PC-9 (cell line): ENCODE measurements at regions not wholly inside any gene's neighbourhood (a gene's known extent, or its start where the extent isn't known, plus 50 kb on each side); places are given as distances from the start of the nearest gene placed in this dataset.

ENCODE experiments used
- BruUV-seq: library from RNA; stranded (reverse); fragments of 400-500 nt; replicated peaks from 2 replicates; lab custom pipeline; 2021; lab: Mats Ljungman, UMichigan
- CTCF ChIA-PET: fragments of 300-600 bp; sonication (Branson Sonifier 250); formaldehyde crosslinking; loops from one replicate; lab custom pipeline; 2022; ENCODE audit warnings: antibody characterized with exemption; lab: Charles Lee
- POLR2A ChIA-PET: fragments of 300-600 bp; sonication (Branson Sonifier 250); formaldehyde crosslinking; loops from one replicate; lab custom pipeline; 2022; ENCODE audit warnings: antibody characterized with exemption; ENCODE audit not compliant: unreplicated experiment; lab: Charles Lee
- DNase-seq, 2 experiments: peaks; one replicate each; pipeline versions ENCODE4 v3.0.0 to v3.0.0-alpha.2; 2015 to 2022; ENCODE audit warnings: mixed read lengths in 1 of 2
- H2AFZ ChIP-seq: fragments of 200-600 bp; sonication (generic); 2 replicates; pipeline ENCODE4 v1.8.1; 2017; ENCODE audit warnings: antibody characterized with exemption
- H3F3A ChIP-seq: fragments of 200-600 bp; sonication (generic); 2 replicates; pipeline ENCODE4 v1.8.1; 2017; ENCODE audit warnings: antibody characterized with exemption, mild to moderate bottlenecking, low read depth; ENCODE audit not compliant: insufficient read depth
- H3K27ac ChIP-seq: fragments of 200-600 bp; sonication (generic); 2 replicates; pipeline ENCODE4 v1.6.1; 2016; ENCODE audit warnings: mixed run types
- H3K27me3 ChIP-seq: fragments of 200-600 bp; sonication (generic); 2 replicates; pipeline ENCODE4 v1.6.1; 2016; ENCODE audit warnings: low read depth, mixed run types; ENCODE audit not compliant: insufficient read depth
- H3K36me3 ChIP-seq: fragments of 200-600 bp; sonication (generic); 2 replicates; pipeline ENCODE4 v1.6.1; 2016; ENCODE audit warnings: low read depth, mixed run types
- H3K4me1 ChIP-seq: fragments of 200-600 bp; sonication (generic); replicated peaks from 2 replicates; pipeline ENCODE4 v1.6.1; 2016; ENCODE audit warnings: mixed run types; ENCODE audit not compliant: insufficient read depth
- H3K4me2 ChIP-seq: fragments of 200-600 bp; sonication (generic); 2 replicates; pipeline ENCODE4 v1.6.1; 2017; ENCODE audit warnings: mixed run types
- H3K4me3 ChIP-seq: fragments of 200-600 bp; sonication (generic); 2 replicates; pipeline ENCODE4 v1.6.1; 2016; ENCODE audit warnings: mixed run types
- H3K79me2 ChIP-seq: fragments of 200-600 bp; sonication (generic); 2 replicates; pipeline ENCODE4 v1.6.1; 2017; ENCODE audit warnings: low read depth, mixed run types
- H3K9me2 ChIP-seq: fragments of 200-600 bp; sonication (generic); 2 replicates; pipeline ENCODE4 v1.8.1; 2017; ENCODE audit warnings: mild to moderate bottlenecking; ENCODE audit not compliant: insufficient read depth
- H3K9me3 ChIP-seq: fragments of 200-600 bp; sonication (generic); 2 replicates; pipeline ENCODE4 v1.8.1; 2016; ENCODE audit warnings: low read depth; ENCODE audit not compliant: insufficient read depth
- H4K20me1 ChIP-seq: fragments of 200-600 bp; sonication (generic); 2 replicates; pipeline ENCODE4 v1.8.1; 2017; ENCODE audit not compliant: insufficient read depth
- CTCF ChIP-seq: fragments of 200-600 bp; sonication (generic); conservative IDR thresholded peaks from 2 replicates; pipeline ENCODE4 v1.6.1; 2017; ENCODE audit warnings: mixed run types, antibody characterized with exemption, mild to moderate bottlenecking, moderate library complexity
- EZH2 ChIP-seq: fragments of 200-600 bp; sonication (generic); IDR thresholded peaks from 2 replicates; pipeline ENCODE4 v1.8.0; 2017; ENCODE audit warnings: antibody characterized with exemption, low read depth
- intact Hi-C: fragments of 100-400 bp; cut with micrococcal nuclease; formaldehyde crosslinking; loops from one replicate; pipeline ENCODE4 v1.10.0; 2022; ENCODE audit not compliant: unreplicated experiment

- intact Hi-C loops: no loop called here
- Histone ChIP-seq H2AFZ (no peak overlapping the region), H3K4me1 (no peaks in the 10 kb centered on the region), H3K9me2 (no peaks in the 10 kb centered on the region), H3K36me3 (no peaks in the 10 kb centered on the region), H3K27me3 (no peaks in the 10 kb centered on the region), H3K4me3 (no peak overlapping the region), H3K4me2 (no peak overlapping the region), H3K9me3 (no peaks in the 10 kb centered on the region), H3K27ac (no peak overlapping the region), H3F3A (no peaks in the 10 kb centered on the region), H3K79me2 (no peaks in the 10 kb centered on the region), H4K20me1 (no peaks in the 10 kb centered on the region)
- no peak for TF ChIP-seq EZH2
- TF ChIP-seq CTCF: no peak
- CTCF ChIA-PET: no interaction called here
- no TSS peak for BruUV-seq
- POLR2A ChIA-PET: no interaction called here
- DNase-seq: no peak
These were observed 114.3 kb downstream of the TRIB2 start for GRCh38 chr2:12831016-12831415.

GRCh38 chr2:12834239-12834638 lies 117.5 kb downstream of the TRIB2 start:
- POLR2A ChIA-PET: interaction anchor here (0.5 kb wide), 1 partner anchor 533 kb away, joined by 3 read pairs; no protein-coding TSS in a partner anchor
- no peaks in the 10 kb centered on the region for H3K4me1 ChIP-seq
- H3K4me3 ChIP-seq: no peak overlapping the region
- no peak overlapping the region for H3K4me2 ChIP-seq
- no peaks in the 10 kb centered on the region for H3K27me3 ChIP-seq
- TF ChIP-seq CTCF (no peak), EZH2 (no peak)
- no TSS peak for BruUV-seq
- H3K9me3 ChIP-seq: no peaks in the 10 kb centered on the region
- CTCF ChIA-PET: interaction anchor here (0.6 kb wide), 1 partner anchor 95 kb away, joined by 4 read pairs; no protein-coding TSS in a partner anchor
- no peak for DNase-seq
- no peaks in the 10 kb centered on the region for H3K36me3 ChIP-seq
- H3K27ac ChIP-seq: no peak overlapping the region
- no peaks in the 10 kb centered on the region for H3K9me2 ChIP-seq
- no peaks in the 10 kb centered on the region for H3K79me2 ChIP-seq
- no peak overlapping the region for H2AFZ ChIP-seq
- no peaks in the 10 kb centered on the region for H4K20me1 ChIP-seq
- H3F3A ChIP-seq: no peaks in the 10 kb centered on the region
- intact Hi-C loops: no loop called here

GRCh38 chr2:12835733-12836132 lies 119.0 kb downstream of the TRIB2 start:
- Histone ChIP-seq H3K4me1 (no peaks in the 10 kb centered on the region), H3K4me3 (no peak overlapping the region), H3K9me2 (no peaks in the 10 kb centered on the region), H4K20me1 (no peaks in the 10 kb centered on the region), H2AFZ (no peak overlapping the region), H3K36me3 (no peaks in the 10 kb centered on the region), H3K4me2 (no peak overlapping the region), H3F3A (no peaks in the 10 kb centered on the region), H3K9me3 (no peaks in the 10 kb centered on the region), H3K27ac (no peak overlapping the region), H3K27me3 (no peaks in the 10 kb centered on the region), H3K79me2 (no peaks in the 10 kb centered on the region)
- ChIA-PET CTCF (no interaction called here), POLR2A (no interaction called here)
- DNase-seq: no peak
- TF ChIP-seq CTCF (no peak), EZH2 (no peak)
- intact Hi-C loops: no loop called here
- BruUV-seq: no TSS peak
